Peyer's patch (tissue), 4 donors: ENCODE measurements at regions not wholly inside any gene's neighbourhood (a gene's known extent, or its start where the extent isn't known, plus 50 kb on each side); places are given as distances from the start of the nearest gene placed in this dataset.
A peak's percentile ranks its signal among the peaks of the same experiment; 100 is the strongest.

Experiments used
- DNase-seq, 3 donors: peaks; one replicate each; pipeline ENCODE4 v3.0.0-alpha.2; 2017 to 2019
- H3K27ac ChIP-seq, 4 donors: fragments of 200-600 bp; sonication (generic); one replicate each; pipeline ENCODE4 v1.5.1; 2016 to 2019
- H3K27me3 ChIP-seq, 2 donors: fragments of 200-600 bp; sonication (generic); one replicate each; pipeline ENCODE4 v1.5.1; 2019
- H3K36me3 ChIP-seq, 3 donors: fragments of 200-600 bp; sonication (generic); one replicate each; pipeline ENCODE4 v1.5.1; 2016 to 2019
- H3K4me1 ChIP-seq, 4 donors: fragments of 200-600 bp; sonication (generic); one replicate each; pipeline ENCODE4 v1.5.1; 2016 to 2019
- H3K4me3 ChIP-seq, 4 donors: fragments of 200-600 bp; sonication (generic); 1 replicate in 3 of 4; 2 replicates in 1 of 4; pipeline ENCODE4 v1.5.1; 2016 to 2019; ENCODE audit warnings: mild to moderate bottlenecking in 1 of 4
- H3K9me3 ChIP-seq, 4 donors: fragments of 200-600 bp; sonication (generic); one replicate each; pipeline ENCODE4 v1.5.1; 2016 to 2019; ENCODE audit warnings: mild to moderate bottlenecking in 1 of 4
- CTCF ChIP-seq, 6 experiments: fragments of 450-650 bp in 4 of 6; fragments of 200-600 bp in 2 of 6; sonication (generic) in 1 of 6; IDR thresholded peaks; one replicate each; pipeline ENCODE4 v1.5.1; 2017 to 2019; ENCODE audit warnings: antibody characterized with exemption in 6 of 6, mild to moderate bottlenecking in 3 of 6, moderate library complexity in 1 of 6
- POLR2A ChIP-seq, 2 donors: fragments of 450-650 bp; IDR thresholded peaks; one replicate each; pipeline ENCODE4 v1.5.1; 2017; ENCODE audit warnings: antibody characterized with exemption in 2 of 2, mild to moderate bottlenecking in 2 of 2, moderate library complexity in 2 of 2

- H3K4me1 ChIP-seq: no peaks in the 10 kb centered on the region
- no peaks in the 10 kb centered on the region for H3K27me3 ChIP-seq
- TF ChIP-seq POLR2A (IDR thresholded peaks at IDR 0.05) (no peak), CTCF (IDR thresholded peaks at IDR 0.05) (no peak)
- H3K4me3 ChIP-seq: no peak overlapping the region
- no peaks in the 10 kb centered on the region for H3K36me3 ChIP-seq
- H3K9me3 ChIP-seq: no peaks in the 10 kb centered on the region
- no peak overlapping the region for H3K27ac ChIP-seq
- DNase-seq: peak in 1 of 3 donors; percentile 35
Observed at GRCh38 chr22:49616356-49617231, 211.1 kb downstream of the BRD1 start.

GRCh38 chr22:49614966-49615965 is 212.4 kb downstream of the BRD1 start:
- H3K4me1 ChIP-seq: no peaks in the 10 kb centered on the region
- DNase-seq: peak in 2 of 3 donors; percentile 19 to 40
- H3K4me3 ChIP-seq: no peak overlapping the region
- H3K36me3 ChIP-seq: no peaks in the 10 kb centered on the region
- H3K27me3 ChIP-seq: no peaks in the 10 kb centered on the region
- H3K9me3 ChIP-seq: no peaks in the 10 kb centered on the region
- no peak overlapping the region for H3K27ac ChIP-seq
- no peak for TF ChIP-seq CTCF (IDR thresholded peaks at IDR 0.05)
- no peak for TF ChIP-seq POLR2A (IDR thresholded peaks at IDR 0.05)

GRCh38 chr22:49613511-49614270 is 214.0 kb downstream of the BRD1 start:
- peak in 1 of 3 donors; percentile 33 for DNase-seq
- H3K4me1 ChIP-seq: no peaks in the 10 kb centered on the region
- no peak for TF ChIP-seq CTCF (IDR thresholded peaks at IDR 0.05)
- no peak for TF ChIP-seq POLR2A (IDR thresholded peaks at IDR 0.05)
- no peaks in the 10 kb centered on the region for H3K36me3 ChIP-seq
- H3K27me3 ChIP-seq: no peaks in the 10 kb centered on the region
- H3K9me3 ChIP-seq: no peaks in the 10 kb centered on the region
- no peak overlapping the region for H3K27ac ChIP-seq
- no peak overlapping the region for H3K4me3 ChIP-seq

GRCh38 chr22:49613108-49613507 is 214.6 kb downstream of the BRD1 start:
- H3K36me3 ChIP-seq: no peaks in the 10 kb centered on the region
- TF ChIP-seq POLR2A (IDR thresholded peaks at IDR 0.05) (no peak), CTCF (IDR thresholded peaks at IDR 0.05) (no peak)

More at GRCh38 chr22:49613108-49613507, 214.6 kb downstream of the BRD1 start:
- Histone ChIP-seq H3K4me3 (no peak overlapping the region), H3K27me3 (no peaks in the 10 kb centered on the region), H3K9me3 (no peaks in the 10 kb centered on the region), H3K4me1 (no peaks in the 10 kb centered on the region), H3K27ac (no peak overlapping the region)
- DNase-seq: no peak
